Naive thymus-derived CD4-positive, alpha-beta T cell (primary cell): ENCODE measurements at regions not wholly inside any gene's neighbourhood (a gene's known extent, or its start where the extent isn't known, plus 50 kb on each side); places are given as distances from the start of the nearest gene placed in this dataset.

Experiments used
- ATAC-seq: fragments of 150-1000 bp; cut with Tn5 transposase; 2 replicates; pipeline ENCODE4 v1.10.0; 2021; ENCODE audit warnings: mild to moderate bottlenecking, moderate library complexity
- CTCF ChIA-PET: fragments of 350-600 bp; sonication (Branson Sonifier 250); formaldehyde crosslinking; loops from one replicate; lab custom pipeline; 2021; ENCODE audit warnings: antibody characterized with exemption; lab: Charles Lee
- POLR2A ChIA-PET: fragments of 350-600 bp; sonication (Branson Sonifier 250); formaldehyde crosslinking; loops from one replicate; lab custom pipeline; 2021; ENCODE audit warnings: antibody characterized with exemption, inconsistent platforms; lab: Charles Lee
- DNase-seq, 9 donors: peaks; one replicate each; pipeline versions ENCODE4 v3.0.0 to v3.0.0-alpha.2; 2020 to 2022; ENCODE audit warnings: mixed read lengths in 1 of 9
- H3K27ac ChIP-seq: one replicate; pipeline ENCODE4 v1.7.0; 2013; ENCODE audit warnings: mild to moderate bottlenecking, low read depth, low read length, moderate library complexity
- H3K27me3 ChIP-seq, 2 donors: one replicate each; pipeline ENCODE4 v1.7.0; 2013; ENCODE audit warnings: low read length in 2 of 2, mild to moderate bottlenecking in 2 of 2, moderate library complexity in 2 of 2; ENCODE audit not compliant: control insufficient read depth in 2 of 2, insufficient read depth in 2 of 2
- H3K36me3 ChIP-seq, 3 experiments: 1 replicate in 2 of 3; 2 replicates in 1 of 3; pipeline ENCODE4 v1.7.0; 2013; ENCODE audit warnings: low read length in 3 of 3, mild to moderate bottlenecking in 3 of 3, moderate library complexity in 1 of 3; ENCODE audit not compliant: insufficient read depth in 3 of 3, control insufficient read depth in 2 of 3
- H3K4me1 ChIP-seq, 2 donors: one replicate each; pipeline ENCODE4 v1.7.0; 2013; ENCODE audit warnings: low read length in 2 of 2, mild to moderate bottlenecking in 2 of 2, moderate library complexity in 1 of 2; ENCODE audit not compliant: control insufficient read depth in 2 of 2, insufficient read depth in 2 of 2
- H3K4me3 ChIP-seq: 2 replicates; pipeline ENCODE4 v1.7.0; 2013; ENCODE audit warnings: mild to moderate bottlenecking, low read length
- H3K9me3 ChIP-seq, 3 experiments: 1 replicate in 2 of 3; 2 replicates in 1 of 3; pipeline ENCODE4 v1.7.0; 2013; ENCODE audit warnings: low read length in 3 of 3; ENCODE audit not compliant: control insufficient read depth in 2 of 3
- H3K27ac Mint-ChIP-seq, 9 donors: one replicate each; pipeline ENCODE4 v1.8.0; 2020 to 2022; ENCODE audit warnings: mixed read lengths in 9 of 9, mild to moderate bottlenecking in 8 of 9, moderate library complexity in 5 of 9, inconsistent platforms in 2 of 9
- H3K27me3 Mint-ChIP-seq, 5 donors: one replicate each; pipeline ENCODE4 v1.8.0; 2021 to 2022; ENCODE audit warnings: mixed read lengths in 5 of 5, mild to moderate bottlenecking in 1 of 5
- H3K36me3 Mint-ChIP-seq, 5 donors: one replicate each; pipeline ENCODE4 v1.8.0; 2020 to 2022; ENCODE audit warnings: mixed read lengths in 5 of 5, mild to moderate bottlenecking in 3 of 5, inconsistent platforms in 1 of 5
- H3K4me1 Mint-ChIP-seq, 7 donors: one replicate each; pipeline ENCODE4 v1.8.0; 2020 to 2022; ENCODE audit warnings: mixed read lengths in 7 of 7, mild to moderate bottlenecking in 3 of 7, inconsistent platforms in 1 of 7
- H3K4me3 Mint-ChIP-seq, 10 donors: one replicate each; pipeline ENCODE4 v1.8.0; 2020 to 2022; ENCODE audit warnings: mild to moderate bottlenecking in 10 of 10, mixed read lengths in 10 of 10, moderate library complexity in 6 of 10, inconsistent platforms in 2 of 10
- H3K9me3 Mint-ChIP-seq, 11 donors: one replicate each; pipeline ENCODE4 v1.8.0; 2020 to 2022; ENCODE audit warnings: mixed read lengths in 11 of 11, mild to moderate bottlenecking in 4 of 11, inconsistent platforms in 1 of 11, moderate library complexity in 1 of 11
- intact Hi-C, 2 donors: fragments of 100-400 bp; cut with micrococcal nuclease; formaldehyde crosslinking; loops; one replicate each; pipeline ENCODE4 v1.15.1; 2023

GRCh38 chr20:24106801-24107445 is 118.3 kb upstream of the GGTLC1 start:
- H3K27me3 ChIP-seq, result no peaks in the 10 kb centered on the region
- no peaks in the 10 kb centered on the region for H3K36me3 ChIP-seq
- no peak overlapping the region for H3K27ac ChIP-seq
- Mint-ChIP-seq H3K9me3 (no peaks in the 10 kb centered on the region), H3K4me3 (no peak overlapping the region), H3K36me3 (no peaks in the 10 kb centered on the region), H3K4me1 (peaks cover 0 to 10% (median 0%) of the 10 kb centered on the region in 7 donors), H3K27me3 (peaks cover 0 to 8% (median 5%) of the 10 kb centered on the region in 5 donors), H3K27ac (peak overlapping the region in 1 of 9 donors; percentile 71)
- CTCF ChIA-PET, result interaction anchor here (3.8 kb wide), 1 partner anchor 169 kb away, joined by 11 read pairs; no protein-coding TSS in a partner anchor
- no peak for ATAC-seq
- DNase-seq, result no peak
- H3K4me1 ChIP-seq, result peaks cover 0 to 6% of the 10 kb centered on the region in 2 donors
- POLR2A ChIA-PET, result no interaction called here
- intact Hi-C loops, result loop anchor here in 1 of 2 donors (10.0 kb wide), 1 partner anchor 678 kb away; no protein-coding TSS in a partner anchor
- H3K4me3 ChIP-seq, result no peak overlapping the region
- H3K9me3 ChIP-seq, result no peaks in the 10 kb centered on the region

- peaks cover 0 to 6% of the 10 kb centered on the region in 2 donors for H3K4me1 ChIP-seq
- no peak for ATAC-seq
- H3K27ac Mint-ChIP-seq, result no peak overlapping the region
- no peaks in the 10 kb centered on the region for H3K9me3 ChIP-seq
- intact Hi-C loops, result loop anchor here in 1 of 2 donors (10.0 kb wide), 1 partner anchor 679 kb away; no protein-coding TSS in a partner anchor
- H3K9me3 Mint-ChIP-seq, result no peaks in the 10 kb centered on the region
- DNase-seq, result no peak
- H3K36me3 Mint-ChIP-seq, result no peaks in the 10 kb centered on the region
- no peaks in the 10 kb centered on the region for H3K27me3 ChIP-seq
- H3K27me3 Mint-ChIP-seq, result peaks cover 0 to 8% (median 5%) of the 10 kb centered on the region in 5 donors
- ChIA-PET POLR2A (no interaction called here), CTCF (interaction anchor here (3.8 kb wide), 1 partner anchor 168 kb away, joined by 11 read pairs; no protein-coding TSS in a partner anchor)
- H3K4me3 ChIP-seq, result no peak overlapping the region
- no peaks in the 10 kb centered on the region for H3K36me3 ChIP-seq
- H3K4me3 Mint-ChIP-seq, result no peak overlapping the region
- H3K4me1 Mint-ChIP-seq, result peaks cover 0 to 10% (median 0%) of the 10 kb centered on the region in 7 donors
- H3K27ac ChIP-seq, result no peak overlapping the region
These were observed 117.7 kb upstream of the GGTLC1 start for GRCh38 chr20:24106150-24106800.

GRCh38 chr20:24102749-24103333 is 114.3 kb upstream of the GGTLC1 start:
- no peaks in the 10 kb centered on the region for H3K27me3 ChIP-seq
- no peaks in the 10 kb centered on the region for H3K9me3 ChIP-seq
- H3K4me1 Mint-ChIP-seq, result peaks cover 5 to 18% (median 8%) of the 10 kb centered on the region in 7 donors
- intact Hi-C loops, result loop anchor here (1.0 to 10.0 kb wide), 6 partner anchors 59 to 1074 kb away; partner anchors contain the start of gene APMAP (in 1 of the 2)
- peaks cover 0 to 7% (median 4%) of the 10 kb centered on the region in 5 donors for H3K27me3 Mint-ChIP-seq
- no peak overlapping the region for H3K4me3 ChIP-seq
- peaks cover 0 to 4% of the 10 kb centered on the region in 2 donors for H3K4me1 ChIP-seq
- no peak for ATAC-seq
- no peak overlapping the region for H3K27ac ChIP-seq
- H3K9me3 Mint-ChIP-seq, result no peaks in the 10 kb centered on the region
- POLR2A ChIA-PET, result no interaction called here
- no peak for DNase-seq
- H3K4me3 Mint-ChIP-seq, result no peak overlapping the region
- H3K36me3 Mint-ChIP-seq, result no peaks in the 10 kb centered on the region
- CTCF ChIA-PET, result interaction anchor here (1.5 to 2.5 kb wide), 2 partner anchors 18 to 165 kb away, joined by 5 to 21 read pairs; no protein-coding TSS in a partner anchor
- peak overlapping the region in 3 of 9 donors; percentile 41 to 92 (median 65) for H3K27ac Mint-ChIP-seq
- H3K36me3 ChIP-seq, result no peaks in the 10 kb centered on the region

- Mint-ChIP-seq H3K36me3 (no peaks in the 10 kb centered on the region), H3K4me1 (peaks cover 5 to 18% (median 8%) of the 10 kb centered on the region in 7 donors), H3K27ac (peak overlapping the region in 2 of 9 donors; percentile 65 to 92), H3K27me3 (peaks cover 0 to 7% (median 4%) of the 10 kb centered on the region in 5 donors), H3K9me3 (no peaks in the 10 kb centered on the region), H3K4me3 (no peak overlapping the region)
- H3K36me3 ChIP-seq, result no peaks in the 10 kb centered on the region
- ATAC-seq, result peak; percentile 39
- intact Hi-C loops, result loop anchor here (1.0 to 10.0 kb wide), 6 partner anchors 60 to 1075 kb away; partner anchors contain the start of gene APMAP (in 1 of the 2)
- H3K9me3 ChIP-seq, result no peaks in the 10 kb centered on the region
- peak in 3 of 9 donors; percentile 7 to 29 (median 13) for DNase-seq
- H3K4me1 ChIP-seq, result peaks cover 0 to 4% of the 10 kb centered on the region in 2 donors
- ChIA-PET POLR2A (interaction anchor here (1.1 kb wide), 1 partner anchor 24 kb away, joined by 3 read pairs; no protein-coding TSS in a partner anchor), CTCF (interaction anchor here (1.0 to 2.5 kb wide), 3 partner anchors 19 to 164 kb away, joined by 3 to 21 read pairs (median 5); no protein-coding TSS in a partner anchor)
- H3K27ac ChIP-seq, result no peak overlapping the region
- H3K27me3 ChIP-seq, result no peaks in the 10 kb centered on the region
- H3K4me3 ChIP-seq, result no peak overlapping the region
These were observed 113.7 kb upstream of the GGTLC1 start for GRCh38 chr20:24102290-24102689.

- peak overlapping the region in 7 of 9 donors; percentile 1 to 82 (median 57) for H3K27ac Mint-ChIP-seq
- H3K4me3 Mint-ChIP-seq, result no peak overlapping the region
- H3K9me3 ChIP-seq, result no peaks in the 10 kb centered on the region
These were observed 111.9 kb upstream of the GGTLC1 start for GRCh38 chr20:24100370-24101011.

More at GRCh38 chr20:24100370-24101011, 111.9 kb upstream of the GGTLC1 start:
- Mint-ChIP-seq H3K9me3 (no peaks in the 10 kb centered on the region), H3K36me3 (no peaks in the 10 kb centered on the region), H3K27me3 (peaks cover 0 to 5% (median 0%) of the 10 kb centered on the region in 5 donors), H3K4me1 (peaks cover 5 to 18% (median 8%) of the 10 kb centered on the region in 7 donors)
- peaks cover 0 to 4% of the 10 kb centered on the region in 2 donors for H3K4me1 ChIP-seq
- no peaks in the 10 kb centered on the region for H3K27me3 ChIP-seq
- ATAC-seq (peak; percentile 95), DNase-seq (peak; percentile 18 to 71 (median 59))
- H3K36me3 ChIP-seq, result no peaks in the 10 kb centered on the region
- no peak overlapping the region for H3K4me3 ChIP-seq
- ChIA-PET CTCF (interaction anchor here (0.7 to 2.4 kb wide), 5 partner anchors 78 to 207 kb away, joined by 3 to 27 read pairs (median 5); no protein-coding TSS in a partner anchor), POLR2A (no interaction called here)
- intact Hi-C loops, result loop anchor here (1.0 to 10.0 kb wide), 12 partner anchors 56 to 1077 kb away; partner anchors contain the start of gene APMAP (in 1 of the 2)
- no peak overlapping the region for H3K27ac ChIP-seq
